ENCODE measurements at regions not wholly inside any gene's neighbourhood (a gene's known extent, or its start where the extent isn't known, plus 50 kb on each side); places are given as distances from the start of the nearest gene placed in this dataset.

DNA sequence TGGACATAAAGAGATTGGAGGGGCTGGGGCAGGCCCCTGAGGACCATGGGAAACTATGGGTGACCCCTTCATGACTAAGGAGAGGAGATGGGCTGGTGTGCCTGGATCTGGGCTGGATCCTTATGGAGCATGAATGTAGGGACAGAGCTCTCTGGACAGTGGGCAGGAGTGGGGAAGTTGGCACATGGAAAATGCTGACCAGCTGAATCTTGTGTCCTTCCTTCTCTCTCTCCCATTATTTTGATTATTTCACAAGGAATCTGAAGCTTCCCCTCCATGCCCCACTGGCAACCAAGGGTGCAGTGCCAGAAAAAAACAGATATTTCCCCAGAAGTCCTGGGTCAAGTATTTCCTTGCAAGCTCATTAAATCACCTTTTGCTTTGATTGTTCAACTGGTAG lies 175.2 kb downstream of the DHX35 start:
- Histone ChIP-seq H2AK5ac (ENCODE audit: low read depth, low read length) (no peak overlapping the region), H2BK5ac (ENCODE audit: low read length) (no peak overlapping the region), H3K36me3 (replicated peaks in 1 of 2; ENCODE audit: control insufficient read depth in 2 of 2, insufficient read depth in 2 of 2, low read length in 2 of 2) (no peaks in the 10 kb centered on the region), H4K91ac (ENCODE audit: low read depth, low read length, poor library complexity) (no peak overlapping the region), H3K23ac (ENCODE audit: low read depth, low read length, poor library complexity) (no peak overlapping the region), H3K14ac (ENCODE audit: low read length) (no peak overlapping the region), H2BK15ac (ENCODE audit: low read length) (no peak overlapping the region), H3K9me3 (replicated peaks in 1 of 2; ENCODE audit: control insufficient read depth in 2 of 2, insufficient read depth in 1 of 2, low read depth in 1 of 2, low read length in 2 of 2) (no peaks in the 10 kb centered on the region), H3K4me1 (ENCODE audit: control insufficient read depth in 2 of 2, insufficient read depth in 1 of 2, low read depth in 1 of 2, low read length in 2 of 2) (peaks cover 0 to 14% of the 10 kb centered on the region in 2 donors), H4K8ac (ENCODE audit: low read depth, low read length) (no peak overlapping the region), H2BK120ac (ENCODE audit: low read depth, low read length) (no peak overlapping the region), H3K4ac (ENCODE audit: low read length) (no peak overlapping the region), H3K4me3 (ENCODE audit: low read length in 2 of 2) (no peak overlapping the region), H2BK12ac (ENCODE audit: low read length) (no peak overlapping the region), H3K4me2 (ENCODE audit: insufficient read depth, low read length, poor library complexity, severe bottlenecking) (no peak overlapping the region), H3K79me1 (ENCODE audit: low read depth, low read length) (no peaks in the 10 kb centered on the region), H3K9ac (ENCODE audit: low read depth, low read length, poor library complexity) (no peak overlapping the region), H3K18ac (ENCODE audit: low read length) (no peak overlapping the region), H3K27me3 (ENCODE audit: control insufficient read depth in 3 of 3, insufficient read depth in 3 of 3, low read depth in 1 of 3, low read length in 3 of 3) (peaks cover 0 to 18% (median 0%) of the 10 kb centered on the region in 3 experiments), H3K27ac (replicated peaks; ENCODE audit: low read length) (no peak overlapping the region), H2AFZ (ENCODE audit: low read length) (no peak overlapping the region)
- DNase-seq (ENCODE audit: low spot score): no peak

DNA sequence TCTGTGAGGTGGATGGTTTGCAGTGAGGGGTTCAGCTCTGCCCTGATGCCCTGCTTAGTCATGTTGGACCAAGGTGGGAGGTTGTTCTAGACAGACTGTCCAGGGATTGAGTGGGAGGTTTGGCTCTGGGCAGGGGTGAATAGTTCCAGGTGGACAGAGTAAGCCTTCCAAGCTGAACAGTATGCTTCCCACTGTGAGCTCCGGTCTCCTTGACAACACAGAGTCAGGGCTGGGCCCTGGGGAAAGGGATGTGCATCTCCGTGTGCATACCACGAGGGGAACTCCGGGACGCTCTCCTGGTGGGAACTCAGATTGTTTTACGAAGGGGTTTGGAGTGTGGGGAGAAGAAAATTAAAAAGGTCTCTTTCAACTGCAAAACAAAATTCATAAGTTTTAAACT lies 174.7 kb downstream of the DHX35 start:
- Histone ChIP-seq H3K79me1 (ENCODE audit: low read depth, low read length) (no peaks in the 10 kb centered on the region), H3K14ac (ENCODE audit: low read length) (no peak overlapping the region), H4K91ac (ENCODE audit: low read depth, low read length, poor library complexity) (no peak overlapping the region), H2BK15ac (ENCODE audit: low read length) (no peak overlapping the region), H2BK12ac (ENCODE audit: low read length) (no peak overlapping the region), H3K27ac (replicated peaks; ENCODE audit: low read length) (no peak overlapping the region), H3K27me3 (ENCODE audit: control insufficient read depth in 3 of 3, insufficient read depth in 3 of 3, low read depth in 1 of 3, low read length in 3 of 3) (peaks cover 0 to 18% (median 0%) of the 10 kb centered on the region in 3 experiments), H2AFZ (ENCODE audit: low read length) (no peak overlapping the region), H3K9ac (ENCODE audit: low read depth, low read length, poor library complexity) (no peak overlapping the region), H3K4ac (ENCODE audit: low read length) (no peak overlapping the region), H4K8ac (ENCODE audit: low read depth, low read length) (no peak overlapping the region), H3K23ac (ENCODE audit: low read depth, low read length, poor library complexity) (no peak overlapping the region), H2AK5ac (ENCODE audit: low read depth, low read length) (no peak overlapping the region), H3K36me3 (replicated peaks in 1 of 2; ENCODE audit: control insufficient read depth in 2 of 2, insufficient read depth in 2 of 2, low read length in 2 of 2) (no peaks in the 10 kb centered on the region), H2BK5ac (ENCODE audit: low read length) (no peak overlapping the region), H3K18ac (ENCODE audit: low read length) (peak overlapping the region; percentile 25), H3K9me3 (replicated peaks in 1 of 2; ENCODE audit: control insufficient read depth in 2 of 2, insufficient read depth in 1 of 2, low read depth in 1 of 2, low read length in 2 of 2) (no peaks in the 10 kb centered on the region), H2BK120ac (ENCODE audit: low read depth, low read length) (no peak overlapping the region), H3K4me1 (ENCODE audit: control insufficient read depth in 2 of 2, insufficient read depth in 1 of 2, low read depth in 1 of 2, low read length in 2 of 2) (peaks cover 0 to 14% of the 10 kb centered on the region in 2 donors), H3K4me3 (ENCODE audit: low read length in 2 of 2) (no peak overlapping the region), H3K4me2 (ENCODE audit: insufficient read depth, low read length, poor library complexity, severe bottlenecking) (no peak overlapping the region)
- no CpG with 5 or more reads among the region's 6 CpGs for WGBS, 2 donors (ENCODE audit: extremely low coverage in 2 of 2, insufficient read length in 2 of 2, insufficient replicate concordance in 1 of 2)
- DNase-seq (ENCODE audit: low spot score): no peak

DNA sequence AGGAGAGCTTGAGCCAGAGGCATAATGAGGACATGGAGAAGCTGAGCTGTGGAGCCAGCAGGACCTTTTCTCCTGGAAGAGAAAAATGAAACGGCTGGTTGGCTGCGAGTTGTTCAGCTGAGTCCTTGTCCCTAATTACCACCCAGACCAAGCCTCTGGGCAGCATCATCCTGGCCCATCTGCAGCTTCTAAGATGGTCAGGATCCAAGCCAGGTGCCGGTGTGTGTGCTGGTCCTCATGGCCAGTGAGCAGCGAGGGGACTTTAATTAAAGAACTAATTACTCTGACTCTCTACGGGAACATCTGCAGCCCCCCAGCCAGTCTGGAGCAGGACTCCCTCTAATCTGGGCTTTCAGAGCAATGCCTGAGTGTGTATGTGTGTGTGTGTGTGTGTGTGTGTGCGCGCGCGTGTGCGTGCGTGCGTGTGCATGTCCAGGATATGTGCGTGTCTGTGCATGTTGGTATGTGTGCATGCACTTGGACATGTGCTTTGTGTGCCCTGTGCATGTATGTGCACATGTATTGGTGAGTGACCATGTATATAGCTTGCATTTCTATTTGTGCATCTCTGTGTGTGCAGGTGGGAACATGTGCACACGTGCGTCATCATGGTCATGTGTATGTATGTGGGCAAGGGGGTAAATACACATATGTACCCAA lies 173.9 kb downstream of the DHX35 start:
- Histone ChIP-seq H3K4ac (ENCODE audit: low read length) (no peak overlapping the region), H2BK5ac (ENCODE audit: low read length) (no peak overlapping the region), H2AK5ac (ENCODE audit: low read depth, low read length) (no peak overlapping the region), H4K91ac (ENCODE audit: low read depth, low read length, poor library complexity) (no peak overlapping the region), H3K9me3 (replicated peaks in 1 of 2; ENCODE audit: control insufficient read depth in 2 of 2, insufficient read depth in 1 of 2, low read depth in 1 of 2, low read length in 2 of 2) (no peaks in the 10 kb centered on the region), H2BK12ac (ENCODE audit: low read length) (no peak overlapping the region), H2AFZ (ENCODE audit: low read length) (no peak overlapping the region), H3K18ac (ENCODE audit: low read length) (no peak overlapping the region), H3K27me3 (ENCODE audit: control insufficient read depth in 3 of 3, insufficient read depth in 3 of 3, low read depth in 1 of 3, low read length in 3 of 3) (peaks cover 0 to 18% (median 0%) of the 10 kb centered on the region in 3 experiments), H3K14ac (ENCODE audit: low read length) (no peak overlapping the region), H3K36me3 (replicated peaks in 1 of 2; ENCODE audit: control insufficient read depth in 2 of 2, insufficient read depth in 2 of 2, low read length in 2 of 2) (no peaks in the 10 kb centered on the region), H3K79me1 (ENCODE audit: low read depth, low read length) (no peaks in the 10 kb centered on the region), H4K8ac (ENCODE audit: low read depth, low read length) (no peak overlapping the region), H3K9ac (ENCODE audit: low read depth, low read length, poor library complexity) (peak overlapping the region; percentile 60), H2BK15ac (ENCODE audit: low read length) (no peak overlapping the region), H2BK120ac (ENCODE audit: low read depth, low read length) (no peak overlapping the region), H3K4me3 (ENCODE audit: low read length in 2 of 2) (peak overlapping the region in 1 of 2 donors; percentile 41), H3K4me1 (ENCODE audit: control insufficient read depth in 2 of 2, insufficient read depth in 1 of 2, low read depth in 1 of 2, low read length in 2 of 2) (peaks cover 2 to 14% of the 10 kb centered on the region in 2 donors), H3K4me2 (ENCODE audit: insufficient read depth, low read length, poor library complexity, severe bottlenecking) (no peak overlapping the region), H3K27ac (replicated peaks; ENCODE audit: low read length) (no peak overlapping the region), H3K23ac (ENCODE audit: low read depth, low read length, poor library complexity) (no peak overlapping the region)
- WGBS, 2 donors (ENCODE audit: extremely low coverage in 2 of 2, insufficient read length in 2 of 2, insufficient replicate concordance in 1 of 2): no CpG with 5 or more reads among the region's 15 CpGs
- DNase-seq (ENCODE audit: low spot score): no peak

DNA sequence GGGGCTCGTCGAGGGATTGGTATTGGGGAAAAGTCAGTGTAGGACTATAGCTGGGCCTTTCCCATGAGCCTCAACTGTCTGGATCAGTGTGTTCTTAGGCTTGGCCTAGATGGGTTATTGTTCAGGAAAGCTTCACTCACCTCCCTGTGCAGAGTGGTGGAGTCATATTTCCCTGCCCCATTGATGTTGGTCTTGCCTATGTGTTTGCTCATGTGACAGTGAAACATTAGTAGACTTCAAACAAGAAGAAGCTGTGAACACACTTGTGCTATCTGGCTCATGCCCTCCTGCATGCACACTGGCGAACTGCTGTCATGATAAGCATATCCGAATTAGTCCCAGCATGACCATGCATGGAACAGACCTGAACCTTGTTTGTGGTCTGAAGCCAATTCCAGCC lies 171.1 kb downstream of the DHX35 start:
- Histone ChIP-seq H3K18ac (ENCODE audit: low read length) (no peak overlapping the region), H3K9ac (ENCODE audit: low read depth, low read length, poor library complexity) (no peak overlapping the region), H2BK15ac (ENCODE audit: low read length) (no peak overlapping the region), H3K27ac (replicated peaks; ENCODE audit: low read length) (no peak overlapping the region), H3K4me1 (ENCODE audit: control insufficient read depth in 2 of 2, insufficient read depth in 1 of 2, low read depth in 1 of 2, low read length in 2 of 2) (peaks cover 5 to 12% of the 10 kb centered on the region in 2 donors), H3K4me3 (ENCODE audit: low read length in 2 of 2) (no peak overlapping the region), H2BK5ac (ENCODE audit: low read length) (peak overlapping the region; percentile 13), H2AK5ac (ENCODE audit: low read depth, low read length) (no peak overlapping the region), H3K9me3 (replicated peaks in 1 of 2; ENCODE audit: control insufficient read depth in 2 of 2, insufficient read depth in 1 of 2, low read depth in 1 of 2, low read length in 2 of 2) (no peaks in the 10 kb centered on the region), H3K4ac (ENCODE audit: low read length) (no peak overlapping the region), H2BK12ac (ENCODE audit: low read length) (no peak overlapping the region), H3K14ac (ENCODE audit: low read length) (peak overlapping the region; percentile 12), H2AFZ (ENCODE audit: low read length) (no peak overlapping the region), H4K8ac (ENCODE audit: low read depth, low read length) (no peak overlapping the region), H3K79me1 (ENCODE audit: low read depth, low read length) (no peaks in the 10 kb centered on the region), H3K27me3 (ENCODE audit: control insufficient read depth in 3 of 3, insufficient read depth in 3 of 3, low read depth in 1 of 3, low read length in 3 of 3) (peaks cover 0 to 11% (median 0%) of the 10 kb centered on the region in 3 experiments), H2BK120ac (ENCODE audit: low read depth, low read length) (no peak overlapping the region), H3K23ac (ENCODE audit: low read depth, low read length, poor library complexity) (no peak overlapping the region), H3K4me2 (ENCODE audit: insufficient read depth, low read length, poor library complexity, severe bottlenecking) (no peak overlapping the region), H4K91ac (ENCODE audit: low read depth, low read length, poor library complexity) (no peak overlapping the region), H3K36me3 (replicated peaks in 1 of 2; ENCODE audit: control insufficient read depth in 2 of 2, insufficient read depth in 2 of 2, low read length in 2 of 2) (no peaks in the 10 kb centered on the region)
- WGBS, 2 donors (ENCODE audit: extremely low coverage in 2 of 2, insufficient read length in 2 of 2, insufficient replicate concordance in 1 of 2): no CpG with 5 or more reads among the region's 4 CpGs
- DNase-seq (ENCODE audit: low spot score): no peak

Measured in neuronal stem cell (in vitro differentiated cells).